ENCODE measurements at regions not wholly inside any gene's neighbourhood (a gene's known extent, or its start where the extent isn't known, plus 50 kb on each side); places are given as distances from the start of the nearest gene placed in this dataset.

GRCh38 chr2:221911890-221912289 lies 339.8 kb upstream of the EPHA4 start:
- TF ChIP-seq CTCF (conservative IDR thresholded peaks at IDR 0.05) (no peak), EZH2 (IDR thresholded peaks at IDR 0.05; ENCODE audit: low read depth) (no peak)

Measured in PC-9 (cell line).